IPS-18c (cell line): ENCODE measurements at regions not wholly inside any gene's neighbourhood (a gene's known extent, or its start where the extent isn't known, plus 50 kb on each side); places are given as distances from the start of the nearest gene placed in this dataset.
"Not testable (repeated sequence)": the region's sequence is repeated elsewhere in the genome, so short reads cannot be mapped to it uniquely, and the experiment has no call there.

Experiments used
- H3K4me3 ChIP-seq: 2 replicates; pipeline ENCODE4 v1.7.0; 2013; ENCODE audit warnings: low read depth, mild to moderate bottlenecking, low read length, moderate library complexity; ENCODE audit not compliant: insufficient read depth
- H3K9me3 ChIP-seq: one replicate; pipeline ENCODE4 v1.6.1; 2013; ENCODE audit warnings: mild to moderate bottlenecking, low read length, moderate library complexity; ENCODE audit not compliant: control insufficient read depth, insufficient read depth

DNA sequence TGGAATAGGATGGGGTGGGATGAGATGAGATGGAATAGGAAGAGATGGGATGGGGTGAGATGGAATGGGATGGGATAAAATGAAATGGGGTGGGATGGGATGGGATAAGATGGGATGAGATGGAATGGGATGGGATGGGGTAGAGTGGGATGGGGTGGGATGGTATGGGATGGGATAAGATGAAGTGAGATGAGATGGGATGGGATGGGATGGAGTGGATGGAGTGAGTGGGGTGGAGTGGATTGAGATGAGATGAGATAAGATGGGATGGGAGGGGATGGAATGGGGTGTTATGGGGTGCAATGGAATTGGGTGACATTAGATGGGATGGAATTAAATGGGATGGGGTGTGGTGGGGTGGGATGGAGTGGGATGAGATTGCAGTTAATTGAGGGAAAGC lies 279.2 kb upstream of the CDH5 start:
- Histone ChIP-seq H3K4me3 (no peak overlapping the region), H3K9me3 (no peaks in the 10 kb centered on the region)

DNA sequence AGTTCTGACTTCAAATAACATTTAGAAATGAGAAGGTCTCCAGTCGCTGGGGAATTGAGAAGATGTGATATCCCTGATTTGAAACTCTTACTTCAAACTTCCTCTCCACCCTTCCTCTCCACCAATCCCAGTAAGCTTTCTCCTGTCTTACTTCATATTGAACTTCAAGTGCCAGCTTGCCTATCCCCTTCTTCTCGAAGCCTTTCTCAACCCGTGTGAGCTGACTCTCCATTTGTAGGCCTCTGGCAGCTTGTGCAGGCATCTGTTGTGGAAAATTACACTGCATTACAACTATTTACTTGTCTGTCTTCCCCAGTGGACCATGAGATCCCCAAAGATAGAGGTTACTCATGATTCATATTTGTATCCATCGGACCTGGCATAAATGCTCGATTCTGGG lies 280.8 kb upstream of the CDH5 start:
- Histone ChIP-seq H3K4me3 (no peak overlapping the region), H3K9me3 (peaks cover 2% of the 10 kb centered on the region)

GRCh38 chr16:66084731-66085130 lies 281.8 kb upstream of the CDH5 start:
- not testable (repeated sequence) for H3K4me3 ChIP-seq, H3K9me3 ChIP-seq

DNA sequence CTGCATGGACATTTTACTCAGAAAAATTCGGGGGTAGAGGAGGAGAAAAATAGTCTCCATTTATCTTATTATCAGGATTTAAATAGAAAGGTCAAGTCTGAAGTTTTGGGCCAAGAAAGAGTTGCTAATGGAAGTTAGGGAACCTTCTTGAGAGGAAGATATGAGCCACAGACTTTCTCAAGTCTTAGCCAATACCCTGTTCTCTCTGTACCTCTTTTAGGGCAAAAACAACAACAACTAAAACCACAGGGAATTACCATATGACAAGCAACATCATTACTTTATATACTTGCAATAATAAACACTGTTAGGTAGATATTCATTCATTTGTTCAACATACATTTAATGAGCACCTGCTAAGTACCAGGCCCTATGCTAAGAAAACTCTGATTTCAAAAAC lies 282.2 kb upstream of the CDH5 start:
- no peak overlapping the region for H3K4me3 ChIP-seq
- H3K9me3 ChIP-seq = peaks cover 2% of the 10 kb centered on the region

DNA sequence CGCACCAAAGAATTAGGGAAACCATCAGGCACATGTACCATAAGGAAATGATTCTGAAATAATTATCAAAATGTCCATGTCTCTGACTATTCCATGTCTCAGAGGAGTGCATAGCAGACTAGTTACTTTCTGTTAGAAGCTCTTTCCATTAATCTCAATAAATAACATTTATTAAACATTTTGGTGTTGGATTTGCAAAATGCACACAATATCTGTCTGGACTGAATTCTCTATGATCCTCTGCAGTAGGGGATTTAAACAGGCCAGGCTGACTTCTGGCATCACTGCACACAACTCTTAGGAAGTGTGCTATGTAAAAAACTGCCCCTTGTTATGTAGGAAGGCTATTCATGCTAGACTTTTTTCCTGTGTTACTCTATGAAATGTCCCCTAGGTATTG lies 283.3 kb upstream of the CDH5 start:
- H3K9me3 ChIP-seq = peaks cover 2% of the 10 kb centered on the region
- H3K4me3 ChIP-seq = no peak overlapping the region

- Histone ChIP-seq H3K4me3 (no peak overlapping the region), H3K9me3 (peaks cover 2% of the 10 kb centered on the region)
Measured at GRCh38 chr16:66082424-66082823, 284.1 kb upstream of the CDH5 start.

- Histone ChIP-seq H3K9me3 (peaks cover 2% of the 10 kb centered on the region), H3K4me3 (no peak overlapping the region)
Measured at GRCh38 chr16:66081775-66082366, 284.6 kb upstream of the CDH5 start.

- peaks cover 2% of the 10 kb centered on the region for H3K9me3 ChIP-seq
- H3K4me3 ChIP-seq = no peak overlapping the region
Measured at GRCh38 chr16:66079671-66080334, 286.7 kb upstream of the CDH5 start.

DNA sequence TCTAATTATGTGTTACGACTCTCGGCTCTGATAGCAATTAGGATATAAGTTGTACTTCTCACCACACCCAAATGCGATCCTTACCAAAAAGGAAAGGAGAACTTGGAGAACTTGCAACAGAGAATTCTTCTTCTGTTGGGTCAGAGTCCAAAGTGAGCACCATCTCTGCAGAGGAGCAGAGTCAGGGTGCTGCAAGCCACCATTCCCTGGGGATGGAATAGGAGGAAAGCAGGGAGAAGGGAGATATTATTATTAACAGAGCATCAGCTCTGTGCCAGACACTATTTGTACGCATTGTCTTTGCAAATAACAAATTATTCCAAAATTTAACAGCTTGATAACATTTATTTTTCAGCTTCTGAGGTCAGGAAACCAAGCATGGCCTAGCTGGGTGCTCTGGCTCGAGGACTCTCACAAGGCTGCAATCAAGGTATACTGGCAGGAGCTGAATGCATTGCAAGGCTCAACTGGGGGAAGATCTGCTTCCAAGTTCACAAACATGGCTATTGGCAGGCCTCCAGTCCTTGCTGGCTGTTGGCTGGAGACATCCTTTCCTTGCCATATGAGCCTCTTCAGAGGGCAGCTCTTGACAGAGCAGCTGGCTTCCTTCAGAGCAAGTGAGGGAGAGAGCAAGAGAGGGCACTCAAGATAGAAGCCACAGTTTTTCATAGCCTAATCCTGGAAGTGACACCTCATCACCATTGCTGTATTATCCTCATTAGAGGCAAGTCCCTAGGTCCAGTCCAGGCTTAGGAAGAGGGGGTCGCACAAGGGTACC lies 296.2 kb upstream of the CDH5 start:
- no peak overlapping the region for H3K4me3 ChIP-seq
- no peaks in the 10 kb centered on the region for H3K9me3 ChIP-seq

GRCh38 chr16:66069587-66069986 lies 296.9 kb upstream of the CDH5 start:
- H3K4me3 ChIP-seq = no peak overlapping the region

DNA sequence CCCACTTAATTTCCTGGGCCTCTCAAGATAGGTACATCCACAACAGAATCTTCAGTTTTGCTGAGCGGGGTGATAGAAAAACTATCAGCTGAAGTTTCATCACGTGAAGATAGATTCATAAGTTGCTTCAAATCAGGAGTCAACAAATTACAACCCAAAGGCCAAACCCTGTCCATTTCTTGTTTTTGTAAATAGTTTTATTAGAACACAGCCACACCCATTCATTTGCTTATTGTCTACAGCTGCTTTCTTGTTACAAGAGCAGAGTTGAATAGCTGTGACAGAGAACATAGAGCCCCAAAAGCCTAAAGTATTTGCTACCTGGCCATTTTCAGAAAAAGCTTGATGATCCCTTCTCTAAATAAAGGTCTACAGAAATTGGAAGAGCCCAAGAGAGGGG lies 300.1 kb upstream of the CDH5 start:
- H3K4me3 ChIP-seq = no peak overlapping the region
- no peaks in the 10 kb centered on the region for H3K9me3 ChIP-seq

More at GRCh38 chr16:66069587-66069986, 296.9 kb upstream of the CDH5 start:
- no peaks in the 10 kb centered on the region for H3K9me3 ChIP-seq

DNA sequence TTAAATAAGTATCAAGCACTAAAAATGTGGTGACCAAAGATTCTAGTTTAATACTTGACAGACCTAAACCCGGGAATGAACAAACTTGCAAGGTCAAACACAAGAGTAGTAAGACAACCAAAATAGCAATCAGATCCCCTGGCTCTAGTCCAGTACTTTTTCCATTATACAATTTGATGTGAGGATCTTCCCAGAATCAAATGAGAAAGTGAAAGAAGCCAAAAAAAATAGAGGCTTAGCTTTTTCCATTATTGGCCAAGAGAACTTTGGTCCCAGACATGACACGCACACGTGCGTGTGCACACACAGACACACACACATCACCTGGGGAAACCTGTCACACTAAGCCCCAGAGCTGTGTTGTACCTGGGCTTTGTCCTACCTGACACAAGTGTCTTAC lies 300.6 kb upstream of the CDH5 start:
- no peaks in the 10 kb centered on the region for H3K9me3 ChIP-seq
- no peak overlapping the region for H3K4me3 ChIP-seq

DNA sequence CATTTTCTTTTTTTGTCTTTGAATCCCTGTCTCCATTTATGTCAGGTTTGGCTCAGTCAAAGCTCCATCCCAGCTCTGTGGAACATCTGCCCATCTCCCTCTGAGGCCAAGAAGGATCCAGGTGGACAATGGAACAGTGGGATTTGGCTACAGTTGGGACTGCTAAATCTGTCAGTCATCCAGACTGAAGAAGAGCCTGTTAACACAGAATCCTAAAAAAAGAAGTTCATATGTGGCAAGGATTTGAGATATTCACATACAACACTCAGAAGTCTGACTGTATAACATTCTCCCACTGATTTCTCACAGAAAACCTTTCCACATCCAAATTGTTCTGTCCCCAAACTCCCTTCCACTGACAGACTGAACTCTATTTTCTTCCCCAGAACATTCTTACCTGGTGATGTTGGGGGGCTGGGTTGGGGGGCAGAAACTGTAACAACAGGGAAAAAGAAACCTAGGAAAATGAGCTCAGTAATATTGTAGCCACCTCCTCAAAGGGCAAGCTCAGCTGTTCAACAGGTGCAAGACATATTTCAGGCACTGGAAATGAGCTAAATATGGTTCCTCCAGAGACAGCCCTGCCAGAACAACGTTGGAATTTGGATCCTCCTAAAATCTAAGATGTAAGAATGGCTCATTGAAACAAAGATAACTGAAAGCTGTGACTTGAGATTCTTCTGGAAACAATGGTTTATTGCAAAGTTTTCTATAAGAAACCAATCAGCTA lies 301.5 kb upstream of the CDH5 start:
- no peak overlapping the region for H3K4me3 ChIP-seq
- H3K9me3 ChIP-seq = no peaks in the 10 kb centered on the region

- Histone ChIP-seq H3K9me3 (no peaks in the 10 kb centered on the region), H3K4me3 (no peak overlapping the region)
Measured at GRCh38 chr16:66058832-66059231, 307.7 kb upstream of the CDH5 start.

DNA sequence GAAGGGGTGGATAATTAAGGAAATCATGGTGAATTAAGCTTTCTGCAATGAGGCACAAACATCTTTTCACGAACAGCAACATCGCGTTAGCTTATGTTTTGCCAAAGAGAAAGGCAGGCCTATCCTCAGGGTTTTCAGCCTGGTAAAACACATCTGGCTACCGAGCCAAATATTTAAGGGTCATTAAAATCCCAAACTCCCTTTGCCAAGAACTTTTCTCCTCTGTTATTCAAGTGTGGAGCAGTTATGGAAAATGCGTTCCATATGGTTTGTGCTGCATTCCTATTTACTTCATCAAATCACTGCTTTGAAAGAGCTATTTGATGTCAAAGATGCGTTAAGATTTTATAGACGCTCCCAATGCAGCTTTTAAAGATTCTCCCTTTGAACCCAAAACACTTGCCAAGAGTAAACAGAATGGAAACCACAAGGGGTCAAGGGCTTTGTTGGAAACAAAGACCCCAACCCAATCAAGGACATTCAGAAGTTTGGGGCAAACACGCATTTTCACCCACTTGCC lies 308.3 kb upstream of the CDH5 start:
- Histone ChIP-seq H3K4me3 (no peak overlapping the region), H3K9me3 (no peaks in the 10 kb centered on the region)

GRCh38 chr16:66057057-66057456 lies 309.4 kb upstream of the CDH5 start:
- no peaks in the 10 kb centered on the region for H3K9me3 ChIP-seq
- no peak overlapping the region for H3K4me3 ChIP-seq

DNA sequence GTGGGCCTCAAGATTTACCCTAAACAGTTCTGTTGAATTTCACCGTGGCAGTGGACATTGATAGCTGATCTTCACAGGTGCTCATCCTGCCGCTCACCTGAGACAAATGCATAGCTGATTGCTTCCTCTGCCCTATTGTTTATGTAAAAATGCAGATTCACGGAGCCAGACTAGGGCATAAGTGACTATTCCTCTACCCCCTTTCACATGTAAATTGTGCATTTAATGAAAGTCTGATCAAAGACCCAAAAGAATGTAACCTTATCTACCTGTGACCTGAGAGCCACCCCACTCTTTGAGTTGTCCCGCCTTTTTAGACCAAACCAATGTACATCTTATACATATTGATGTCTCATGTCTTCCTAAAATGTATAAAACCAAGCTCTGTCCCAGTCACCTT lies 312.4 kb upstream of the CDH5 start:
- peaks cover 3% of the 10 kb centered on the region for H3K9me3 ChIP-seq
- H3K4me3 ChIP-seq = no peak overlapping the region
